Hematopoietic multipotent progenitor cell (in vitro differentiated cells): ENCODE measurements at regions not wholly inside any gene's neighbourhood (a gene's known extent, or its start where the extent isn't known, plus 50 kb on each side); places are given as distances from the start of the nearest gene placed in this dataset.
"Not testable (repeated sequence)": the region's sequence is repeated elsewhere in the genome, so short reads cannot be mapped to it uniquely, and the experiment has no call there.

Experiments
- DNase-seq, 3 donors: peaks; one replicate each; pipeline ENCODE4 v3.0.0-alpha.2; 2011 to 2015; ENCODE audit warnings: low read depth in 2 of 3, low spot score in 2 of 3

DNA sequence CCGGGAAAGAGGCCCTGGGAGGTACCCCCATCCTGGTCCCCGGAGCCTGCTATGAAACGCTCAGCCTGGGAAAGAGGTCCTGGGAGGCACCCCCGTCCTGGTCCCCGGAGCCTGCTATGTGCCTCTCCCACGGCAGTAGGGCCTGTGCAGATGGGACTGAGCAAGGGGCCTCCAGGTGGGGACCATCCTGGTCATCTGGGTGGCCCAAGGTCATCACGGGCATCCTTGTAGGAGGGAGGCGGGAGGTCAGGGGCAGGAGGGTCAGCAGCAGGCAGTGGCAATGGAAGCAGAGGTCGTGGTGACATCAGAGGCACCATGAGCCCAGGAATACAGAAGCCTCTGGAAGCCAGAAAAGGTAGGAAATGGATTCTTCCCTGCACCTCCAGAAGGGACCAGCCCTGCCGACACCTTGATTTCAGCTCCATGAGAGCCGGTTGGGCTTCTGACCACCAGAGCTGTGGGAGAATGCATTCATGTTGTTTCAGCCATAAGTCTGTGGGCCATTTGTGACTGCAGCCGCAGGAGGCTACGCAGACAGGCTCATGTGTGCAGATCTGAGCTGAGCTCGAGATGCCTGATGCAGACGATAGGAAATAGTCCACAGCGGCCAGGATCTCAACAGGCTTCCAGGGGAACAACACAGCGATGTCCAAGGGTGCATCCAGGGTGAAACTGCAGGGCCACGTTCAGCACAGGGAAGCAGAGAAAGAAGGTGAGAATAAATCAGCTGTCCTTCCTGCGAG lies 190.7 kb downstream of the LAT start:
- DNase-seq: not testable (repeated sequence)

- not testable (repeated sequence) for DNase-seq
These were observed 188.8 kb downstream of the LAT start for GRCh38 chr16:29173371-29174305.

- not testable (repeated sequence) for DNase-seq
These were observed 187.4 kb downstream of the LAT start for GRCh38 chr16:29172098-29172724.

DNA sequence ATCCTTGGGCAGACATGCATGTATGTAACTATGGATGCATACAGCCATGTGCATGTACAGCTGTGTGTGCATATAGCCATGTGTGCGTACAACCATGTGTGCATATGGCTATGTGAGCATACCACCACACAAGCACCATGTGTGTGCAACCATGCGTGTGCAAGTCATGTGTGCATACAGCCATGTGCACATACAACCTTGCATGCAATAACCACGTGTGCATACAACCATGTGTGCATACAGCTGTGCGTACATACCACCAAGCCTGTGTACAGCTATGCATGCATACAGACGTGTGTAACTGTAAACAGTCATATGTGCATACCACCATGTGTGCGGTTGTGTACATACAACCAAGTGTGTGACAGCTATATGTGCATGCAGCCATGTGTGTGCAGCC lies 186.4 kb downstream of the LAT start:
- DNase-seq: not testable (repeated sequence)

DNA sequence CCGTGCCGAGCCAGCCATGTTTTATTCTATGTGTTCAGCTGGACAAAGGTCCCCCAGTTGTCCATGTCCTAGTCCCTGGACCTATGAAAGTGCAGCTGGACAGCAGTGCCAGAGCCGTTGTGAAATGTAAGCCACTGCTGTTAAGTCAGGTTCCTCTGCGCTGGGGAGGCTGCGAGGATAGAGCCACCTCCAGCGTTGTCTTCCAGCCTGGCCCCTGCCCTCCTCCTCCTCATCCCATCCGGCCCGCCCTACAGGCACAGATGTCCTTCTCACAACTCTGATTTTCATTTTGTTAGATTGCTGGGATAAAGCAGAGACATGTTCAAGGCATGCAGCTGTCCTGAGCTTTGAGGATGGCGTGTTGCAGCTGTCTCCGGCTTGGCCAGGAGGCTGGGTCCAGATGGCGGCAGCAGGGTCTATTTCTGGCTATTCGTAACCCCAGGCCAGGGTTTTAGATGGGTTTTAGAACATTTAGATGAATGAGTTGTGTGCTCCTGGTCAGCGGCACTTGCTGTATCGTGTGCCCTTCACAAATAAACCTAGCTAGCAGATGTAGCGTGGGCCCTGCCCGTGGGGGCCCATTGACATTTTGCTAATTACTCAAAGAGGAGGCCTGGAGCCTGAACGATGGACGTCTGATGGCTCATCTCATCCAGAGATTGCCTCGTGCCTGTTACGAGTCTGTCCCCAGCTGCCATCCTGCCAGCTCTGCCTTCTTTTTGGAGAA lies 185.7 kb downstream of the LAT start:
- not testable (repeated sequence) for DNase-seq

GRCh38 chr16:29169295-29169994 lies 184.6 kb downstream of the LAT start:
- DNase-seq: not testable (repeated sequence)

DNA sequence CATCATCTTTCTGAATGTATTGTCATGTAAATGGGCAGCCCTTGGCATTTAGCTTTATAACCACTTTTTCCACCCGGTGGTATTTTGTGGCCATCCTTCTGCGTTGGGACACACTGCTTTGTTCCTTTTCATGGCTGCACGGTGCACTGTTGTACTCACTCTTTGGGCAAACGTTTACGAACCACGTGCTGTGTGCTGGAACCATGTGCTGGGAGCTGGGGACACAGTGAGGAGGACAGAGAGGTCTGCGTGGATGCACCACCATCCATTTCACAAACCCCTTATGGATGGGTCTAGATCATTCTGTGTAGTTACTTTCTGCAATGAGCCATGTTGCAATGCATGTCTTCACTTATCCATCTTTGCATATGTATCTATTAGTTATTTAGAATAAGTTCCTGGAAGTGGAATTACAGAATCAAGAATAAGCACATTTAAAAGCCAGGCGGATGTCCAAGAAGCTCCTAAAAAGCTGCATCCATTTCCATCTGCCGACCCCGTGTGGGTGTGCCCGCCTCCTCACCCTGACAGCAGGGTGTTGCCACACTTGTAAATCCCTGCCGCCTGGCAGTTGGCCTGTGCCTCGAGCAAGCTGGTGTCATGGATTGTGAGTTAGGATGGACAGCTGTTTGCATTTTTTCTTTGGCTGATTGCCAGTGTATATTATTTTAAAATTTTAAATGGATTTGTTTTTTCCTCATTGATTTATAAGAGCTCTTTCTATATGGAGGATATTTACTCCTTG lies 183.8 kb downstream of the LAT start:
- not testable (repeated sequence) for DNase-seq

GRCh38 chr16:29164442-29165089 lies 179.7 kb downstream of the LAT start:
- DNase-seq: not testable (repeated sequence)

GRCh38 chr16:29160171-29160570 lies 175.3 kb downstream of the LAT start:
- not testable (repeated sequence) for DNase-seq

DNA sequence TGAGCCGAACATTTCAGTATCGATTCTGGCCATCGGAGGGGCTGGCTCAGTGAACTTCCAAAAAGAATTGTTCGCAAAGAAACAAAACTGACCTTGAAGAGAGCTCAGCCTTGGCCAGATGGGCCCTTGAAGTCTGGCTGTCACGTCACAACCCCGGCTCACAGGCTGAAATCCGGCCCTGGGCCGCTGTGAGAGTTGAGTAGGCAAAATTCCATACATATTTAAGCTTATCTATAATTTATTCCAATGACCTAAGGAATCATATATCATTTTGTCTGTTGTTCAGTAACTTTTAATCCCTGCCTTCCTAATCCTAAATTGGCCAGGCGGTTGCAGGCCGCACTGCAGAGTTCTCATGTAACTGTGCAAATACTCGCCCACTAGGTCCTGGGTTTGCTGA lies 174.8 kb downstream of the LAT start:
- not testable (repeated sequence) for DNase-seq

DNA sequence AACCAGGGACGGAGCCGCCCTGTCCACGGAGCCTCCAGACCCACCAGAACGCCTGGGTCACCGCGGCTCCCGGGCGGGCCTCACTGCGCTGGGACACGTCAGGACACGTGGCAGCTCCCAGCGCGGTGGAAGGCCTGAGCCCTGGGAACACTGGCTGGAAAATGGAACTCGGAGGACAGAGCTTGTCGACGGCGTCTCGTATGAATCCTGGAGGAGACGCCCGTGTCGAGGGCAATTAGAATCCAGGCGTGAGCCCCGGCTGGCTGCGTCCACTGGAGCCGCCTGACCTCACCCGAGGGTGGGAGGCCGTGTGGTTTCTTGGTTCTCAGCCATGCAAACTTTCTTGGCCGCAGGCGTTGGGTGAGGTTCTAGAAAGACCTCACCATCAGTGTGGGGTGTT lies 173.9 kb downstream of the LAT start:
- DNase-seq: no peak

- not testable (repeated sequence) for DNase-seq
These were observed 173.4 kb downstream of the LAT start for GRCh38 chr16:29158031-29158784.

DNA sequence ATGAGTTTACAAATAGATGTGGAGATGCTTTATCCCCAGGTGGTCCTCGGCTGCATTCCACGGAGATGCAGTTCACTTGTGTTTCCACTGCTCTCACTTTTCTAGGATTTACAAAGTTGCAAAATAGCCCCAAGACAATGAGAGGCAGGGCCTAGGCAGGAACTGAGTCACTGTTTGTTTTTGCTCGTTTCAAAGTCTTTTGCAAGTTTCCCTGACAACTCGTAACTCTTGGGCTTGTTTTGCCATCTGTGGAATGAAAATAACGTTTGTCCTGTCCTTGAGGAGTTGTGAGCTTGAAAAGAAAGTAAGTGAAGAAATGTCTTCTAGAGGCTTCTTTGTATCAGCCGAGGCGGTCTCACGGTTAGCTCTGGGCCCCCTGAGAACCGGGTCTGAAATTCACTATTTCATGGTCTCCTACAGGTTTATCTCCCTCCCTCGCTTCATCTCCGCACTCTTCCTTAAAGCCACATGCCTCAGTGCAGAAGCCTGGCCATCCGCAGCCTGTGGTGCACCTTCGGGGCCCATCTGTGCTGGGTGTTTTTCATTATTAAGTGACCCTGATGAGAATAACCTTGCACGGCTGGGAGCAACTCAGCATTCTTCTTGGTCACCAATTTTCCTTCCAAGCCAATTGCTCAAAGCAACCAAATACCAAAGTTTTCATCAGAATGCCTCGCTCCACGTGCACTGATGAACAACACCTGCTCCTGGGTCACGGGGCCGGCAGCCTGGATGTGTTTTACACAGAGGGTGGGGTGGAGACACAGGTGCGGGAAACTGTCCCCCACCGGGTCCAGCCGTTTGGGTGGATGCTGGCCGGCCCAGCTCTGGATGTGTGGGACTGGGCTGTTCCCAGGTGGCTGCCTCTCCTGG lies 172.4 kb downstream of the LAT start:
- DNase-seq: peak in 2 of 3 donors; percentile 81 to 96

DNA sequence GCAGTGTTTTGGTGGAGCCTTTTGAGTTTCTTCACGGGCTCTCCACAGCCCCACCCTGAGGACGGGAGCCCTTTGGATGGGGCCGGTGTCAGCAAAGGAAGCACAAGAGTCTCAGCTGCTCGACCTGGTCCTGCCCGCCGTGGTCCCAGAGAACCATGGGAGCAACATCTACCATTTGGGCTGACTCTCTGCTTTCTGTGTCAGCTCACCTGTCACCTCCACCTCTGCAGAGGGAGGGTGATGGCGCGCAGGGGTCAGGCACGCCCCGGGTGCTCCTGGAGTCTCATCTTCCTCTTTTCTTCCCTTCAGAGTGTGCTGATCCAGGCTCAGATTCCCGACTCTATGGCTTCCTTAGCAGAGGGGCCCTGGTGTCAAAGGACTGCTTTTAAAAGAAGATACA lies 171.7 kb downstream of the LAT start:
- DNase-seq: no peak

GRCh38 chr16:29155866-29156200 lies 171.0 kb downstream of the LAT start:
- not testable (repeated sequence) for DNase-seq

DNA sequence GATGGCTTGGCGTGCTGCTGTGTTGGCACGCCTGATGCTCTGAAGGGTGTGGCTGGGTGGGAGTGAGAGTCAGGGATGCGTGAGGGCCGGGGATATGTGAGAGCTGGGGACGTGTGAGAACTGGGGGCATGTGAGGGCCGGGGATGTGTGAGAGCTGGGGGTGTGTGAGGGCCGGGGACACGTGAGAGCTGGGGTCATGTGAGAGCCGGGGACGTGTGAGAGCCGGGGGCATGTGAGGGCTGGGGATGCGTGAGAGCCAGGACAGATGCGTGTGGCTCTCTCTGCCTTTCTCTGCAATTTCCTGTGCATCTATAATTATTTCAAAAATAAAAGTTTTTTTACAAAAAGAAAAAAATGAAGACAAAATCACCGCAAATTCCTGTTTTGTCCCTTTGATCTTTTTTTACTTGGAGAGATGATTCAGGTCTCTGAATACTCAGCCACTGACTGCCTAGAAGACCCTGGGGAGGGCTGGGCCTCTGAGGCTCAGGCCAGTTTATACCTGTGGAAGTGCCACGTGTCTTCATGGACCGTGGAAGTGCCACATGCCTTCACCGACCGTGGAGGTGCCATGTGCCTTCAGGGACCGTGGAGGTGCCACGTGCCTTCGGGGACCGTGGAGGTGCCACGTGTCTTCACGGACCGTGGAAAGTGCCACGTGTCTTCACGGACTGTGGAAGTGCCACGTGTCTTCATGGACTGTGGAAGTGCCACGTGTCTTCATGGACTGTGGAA lies 170.4 kb downstream of the LAT start:
- DNase-seq: not testable (repeated sequence)
